ENCODE measurements at regions not wholly inside any gene's neighbourhood (a gene's known extent, or its start where the extent isn't known, plus 50 kb on each side); places are given as distances from the start of the nearest gene placed in this dataset.
"Not testable (repeated sequence)": the region's sequence is repeated elsewhere in the genome, so short reads cannot be mapped to it uniquely, and the experiment has no call there.

GRCh38 chr13:39837866-39838265 lies 182.4 kb downstream of the COG6 start:
- not testable (repeated sequence) for TF ChIP-seq REPIN1 (tag by site-specific recombination; IDR thresholded peaks at IDR 0.05; ENCODE audit: low read depth); ZSCAN30 (tag by site-specific recombination; IDR thresholded peaks at IDR 0.05); CTCF (tag by site-specific recombination; IDR thresholded peaks at IDR 0.05); PATZ1 (tag by site-specific recombination; IDR thresholded peaks at IDR 0.05); ZNF404 (tag by site-specific recombination; IDR thresholded peaks at IDR 0.05); ZNF561 (tag by site-specific recombination; IDR thresholded peaks at IDR 0.05; ENCODE audit: borderline replicate concordance); ZNF449 (tag by site-specific recombination; IDR thresholded peaks at IDR 0.05); ZNF362 (tag by site-specific recombination; IDR thresholded peaks at IDR 0.05); ZNF580 (tag by site-specific recombination; IDR thresholded peaks at IDR 0.05); REST (tag by site-specific recombination; IDR thresholded peaks at IDR 0.05); ZNF791 (tag by site-specific recombination; IDR thresholded peaks at IDR 0.05)
